OCI-LY7 (cell line): ENCODE measurements at regions not wholly inside any gene's neighbourhood (a gene's known extent, or its start where the extent isn't known, plus 50 kb on each side); places are given as distances from the start of the nearest gene placed in this dataset.

Experiments used
- BruUV-seq: library from RNA; stranded (reverse); fragments of 400-500 nt; replicated peaks from 2 replicates; lab custom pipeline; 2021; lab: Mats Ljungman, UMichigan
- CTCF ChIA-PET: fragments of 300-600 bp; sonication (Branson Sonifier 250); formaldehyde crosslinking; loops from one replicate; lab custom pipeline; 2022; ENCODE audit warnings: antibody characterized with exemption; ENCODE audit not compliant: unreplicated experiment; lab: Charles Lee
- POLR2A ChIA-PET: fragments of 300-600 bp; sonication (Branson Sonifier 250); formaldehyde crosslinking; loops from one replicate; lab custom pipeline; 2022; ENCODE audit warnings: antibody characterized with exemption; lab: Charles Lee
- DNase-seq: peaks from one replicate; pipeline ENCODE4 v3.0.0-alpha.2; 2015; ENCODE audit warnings: low spot score
- H2AFZ ChIP-seq: fragments of 200-600 bp; sonication (generic), shearing (Covaris generic); 2 replicates; pipeline ENCODE4 v1.6.1; 2014; ENCODE audit warnings: mild to moderate bottlenecking, antibody characterized with exemption, low read length, moderate library complexity
- H3K27ac ChIP-seq: fragments of 200-600 bp; sonication (generic); 2 replicates; pipeline ENCODE4 v1.5.1; 2014; ENCODE audit warnings: mixed run types, low read depth, mild to moderate bottlenecking, moderate library complexity, low read length, inconsistent platforms; ENCODE audit not compliant: poor library complexity, severe bottlenecking
- H3K36me3 ChIP-seq: fragments of 200-600 bp; sonication (generic); 2 replicates; pipeline ENCODE4 v1.6.1; 2014; ENCODE audit warnings: mild to moderate bottlenecking, antibody characterized with exemption, low read length, moderate library complexity, mixed read lengths; ENCODE audit not compliant: insufficient read depth
- H3K4me1 ChIP-seq: fragments of 200-600 bp; sonication (generic); 2 replicates; pipeline ENCODE4 v1.5.1; 2014; ENCODE audit warnings: mild to moderate bottlenecking, low read length; ENCODE audit not compliant: insufficient read depth, poor library complexity, severe bottlenecking
- H3K4me2 ChIP-seq: fragments of 200-600 bp; sonication (generic); 2 replicates; pipeline ENCODE4 v1.6.1; 2014; ENCODE audit warnings: mild to moderate bottlenecking, low read length
- H3K4me3 ChIP-seq: fragments of 200-600 bp; sonication (generic); 2 replicates; pipeline ENCODE4 v1.5.1; 2014; ENCODE audit warnings: mild to moderate bottlenecking, low read depth, low read length; ENCODE audit not compliant: poor library complexity, severe bottlenecking
- H3K79me2 ChIP-seq: fragments of 200-600 bp; sonication (generic); 2 replicates; pipeline ENCODE4 v1.6.1; 2016; ENCODE audit warnings: low read depth, mild to moderate bottlenecking, low read length, moderate library complexity, mixed read lengths; ENCODE audit not compliant: insufficient read depth
- H3K9me2 ChIP-seq: fragments of 200-600 bp; sonication (generic); 2 replicates; pipeline ENCODE4 v1.6.1; 2016; ENCODE audit warnings: mild to moderate bottlenecking, low read length, mixed read lengths; ENCODE audit not compliant: insufficient read depth
- H3K9me3 ChIP-seq: fragments of 200-600 bp; sonication (generic); 2 replicates; pipeline ENCODE4 v1.6.1; 2014; ENCODE audit warnings: mild to moderate bottlenecking, mixed run types, low read length, mixed read lengths
- H4K20me1 ChIP-seq: fragments of 200-600 bp; sonication (generic); 2 replicates; pipeline ENCODE4 v1.6.1; 2014; ENCODE audit warnings: mild to moderate bottlenecking, antibody characterized with exemption, low read length, moderate library complexity, mixed read lengths; ENCODE audit not compliant: insufficient read depth
- EZH2phosphoT487 ChIP-seq: fragments of 200-600 bp; sonication (generic); IDR thresholded peaks from 2 replicates; pipeline ENCODE4 v1.6.1; 2018; ENCODE audit warnings: low read depth, borderline replicate concordance, mild to moderate bottlenecking, mixed run types, antibody characterized with exemption, low read length, moderate library complexity, mixed read lengths
- intact Hi-C: fragments of 100-400 bp; cut with micrococcal nuclease; formaldehyde crosslinking; loops from one replicate; pipeline ENCODE4 v1.10.0; 2022; ENCODE audit not compliant: unreplicated experiment
- TF ChIP-seq, protein P1 (sequence below): fragments of 200-600 bp; sonication (generic); conservative IDR thresholded peaks from 2 replicates; pipeline ENCODE4 v1.5.1; 2014; ENCODE audit warnings: mild to moderate bottlenecking, antibody characterized with exemption, low read length, moderate library complexity, mixed read lengths

GRCh38 chr13:50594276-50595051 lies 249.0 kb downstream of the DLEU7 start:
- no peaks in the 10 kb centered on the region for H3K36me3 ChIP-seq
- H3K9me2 ChIP-seq = no peaks in the 10 kb centered on the region
- H3K27ac ChIP-seq = peak overlapping the region; percentile 98
- peak overlapping the region; percentile 86; the same call in 1 of the 2 replicates for H2AFZ ChIP-seq
- intact Hi-C loops = loop anchor here (1.0 to 10.0 kb wide), 10 partner anchors 67 to 1230 kb away; partner anchors contain the start of gene TRIM13
- ChIA-PET POLR2A (interaction anchor here (0.7 to 1.4 kb wide), 4 partner anchors 13 to 318 kb away, joined by 3 to 7 read pairs (median 4); no protein-coding TSS in a partner anchor), CTCF (interaction anchor here (0.8 kb wide), 1 partner anchor 317 kb away, joined by 3 read pairs; no protein-coding TSS in a partner anchor)
- peak overlapping the region; percentile 83 for H3K4me2 ChIP-seq
- peak overlapping the region; percentile 50 for H3K4me3 ChIP-seq
- no peaks in the 10 kb centered on the region for H4K20me1 ChIP-seq
- BruUV-seq = TSS peak; percentile 97
- DNase-seq = peak; percentile 98
- no peaks in the 10 kb centered on the region for H3K9me3 ChIP-seq
- TF ChIP-seq EZH2phosphoT487 = no peak
- TF ChIP-seq, protein P1, sequence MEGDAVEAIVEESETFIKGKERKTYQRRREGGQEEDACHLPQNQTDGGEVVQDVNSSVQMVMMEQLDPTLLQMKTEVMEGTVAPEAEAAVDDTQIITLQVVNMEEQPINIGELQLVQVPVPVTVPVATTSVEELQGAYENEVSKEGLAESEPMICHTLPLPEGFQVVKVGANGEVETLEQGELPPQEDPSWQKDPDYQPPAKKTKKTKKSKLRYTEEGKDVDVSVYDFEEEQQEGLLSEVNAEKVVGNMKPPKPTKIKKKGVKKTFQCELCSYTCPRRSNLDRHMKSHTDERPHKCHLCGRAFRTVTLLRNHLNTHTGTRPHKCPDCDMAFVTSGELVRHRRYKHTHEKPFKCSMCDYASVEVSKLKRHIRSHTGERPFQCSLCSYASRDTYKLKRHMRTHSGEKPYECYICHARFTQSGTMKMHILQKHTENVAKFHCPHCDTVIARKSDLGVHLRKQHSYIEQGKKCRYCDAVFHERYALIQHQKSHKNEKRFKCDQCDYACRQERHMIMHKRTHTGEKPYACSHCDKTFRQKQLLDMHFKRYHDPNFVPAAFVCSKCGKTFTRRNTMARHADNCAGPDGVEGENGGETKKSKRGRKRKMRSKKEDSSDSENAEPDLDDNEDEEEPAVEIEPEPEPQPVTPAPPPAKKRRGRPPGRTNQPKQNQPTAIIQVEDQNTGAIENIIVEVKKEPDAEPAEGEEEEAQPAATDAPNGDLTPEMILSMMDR = no peak
- no peaks in the 10 kb centered on the region for H3K79me2 ChIP-seq
- H3K4me1 ChIP-seq = peaks cover 84% of the 10 kb centered on the region

DNA sequence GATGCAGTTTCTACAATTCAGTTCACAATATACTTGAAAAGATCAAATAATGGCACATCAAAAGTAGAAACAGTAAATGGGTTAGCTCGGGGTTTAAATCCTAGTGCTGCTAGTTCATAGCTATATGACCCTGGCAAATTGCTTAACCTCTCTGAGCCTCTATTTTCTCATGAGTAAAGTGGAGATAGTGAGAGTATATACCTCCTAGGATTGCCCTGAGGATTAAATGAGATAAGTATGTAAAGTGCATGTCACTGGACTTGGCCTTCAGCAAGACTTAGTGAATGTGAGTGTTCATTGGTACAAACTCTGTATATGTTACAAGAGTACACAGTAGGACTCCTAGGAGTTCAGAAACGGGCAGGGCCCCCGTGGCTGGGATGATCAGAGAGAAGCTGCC lies 248.3 kb downstream of the DLEU7 start:
- TF ChIP-seq, protein P1 = no peak
- TF ChIP-seq EZH2phosphoT487 = no peak
- H3K4me3 ChIP-seq = peak overlapping the region; percentile 50
- H3K79me2 ChIP-seq = no peaks in the 10 kb centered on the region
- no peaks in the 10 kb centered on the region for H3K9me2 ChIP-seq
- peak overlapping the region; percentile 83 for H3K4me2 ChIP-seq
- H3K4me1 ChIP-seq = peaks cover 86% of the 10 kb centered on the region
- no TSS peak for BruUV-seq
- H2AFZ ChIP-seq = peak overlapping the region; percentile 51; the same call in 1 of the 2 replicates
- intact Hi-C loops = loop anchor here (2.0 to 10.0 kb wide), 6 partner anchors 162 to 1230 kb away; partner anchors contain the start of gene TRIM13
- H3K9me3 ChIP-seq = no peaks in the 10 kb centered on the region
- H4K20me1 ChIP-seq = no peaks in the 10 kb centered on the region
- peak overlapping the region; percentile 98 for H3K27ac ChIP-seq
- ChIA-PET CTCF (interaction anchor here (0.8 to 1.3 kb wide), 2 partner anchors 205 to 316 kb away, joined by 3 to 4 read pairs; no protein-coding TSS in a partner anchor), POLR2A (interaction anchor here (0.6 to 1.4 kb wide), 5 partner anchors 14 to 317 kb away, joined by 3 to 7 read pairs (median 4); no protein-coding TSS in a partner anchor)
- DNase-seq = peak; percentile 34
- no peaks in the 10 kb centered on the region for H3K36me3 ChIP-seq
